ENCODE measurements at regions not wholly inside any gene's neighbourhood (a gene's known extent, or its start where the extent isn't known, plus 50 kb on each side); places are given as distances from the start of the nearest gene placed in this dataset.

GRCh38 chr14:84195514-84195913 lies 1334.4 kb upstream of the FLRT2 start:
- ChIA-PET POLR2A (no interaction called here), CTCF (no interaction called here)
- Mint-ChIP-seq H3K9me3 (ENCODE audit: low read depth) (peaks cover 17% of the 10 kb centered on the region), H3K36me3 (ENCODE audit: low read depth) (no peaks in the 10 kb centered on the region), H3K4me3 (no peak overlapping the region), H3K27ac (no peak overlapping the region), H3K27me3 (no peaks in the 10 kb centered on the region), H3K4me1 (no peaks in the 10 kb centered on the region)
- intact Hi-C loops (cut with DNase I, micrococcal nuclease): no loop called here
- DNase-seq (no peak), ATAC-seq (no peak)

- no peak overlapping the region for H3K27ac Mint-ChIP-seq
- ATAC-seq (no peak), DNase-seq (no peak)
- POLR2A ChIA-PET: no interaction called here
- no peaks in the 10 kb centered on the region for H3K27me3 Mint-ChIP-seq
- no peak overlapping the region for H3K4me3 Mint-ChIP-seq
- H3K9me3 Mint-ChIP-seq (ENCODE audit: low read depth): peaks cover 19% of the 10 kb centered on the region
- no peaks in the 10 kb centered on the region for H3K36me3 Mint-ChIP-seq (ENCODE audit: low read depth)
- no peaks in the 10 kb centered on the region for H3K4me1 Mint-ChIP-seq
- intact Hi-C loops (cut with DNase I, micrococcal nuclease): no loop called here
- CTCF ChIA-PET: no interaction called here
Observed at GRCh38 chr14:84197704-84198103, 1332.2 kb upstream of the FLRT2 start.

GRCh38 chr14:84202486-84202885 lies 1327.5 kb upstream of the FLRT2 start:
- DNase-seq (no peak), ATAC-seq (no peak)
- ChIA-PET CTCF (no interaction called here), POLR2A (no interaction called here)
- H3K4me3 Mint-ChIP-seq: no peak overlapping the region
- H3K27ac Mint-ChIP-seq: no peak overlapping the region
- intact Hi-C loops (cut with DNase I, micrococcal nuclease): no loop called here
- H3K9me3 Mint-ChIP-seq (ENCODE audit: low read depth): peaks cover 16% of the 10 kb centered on the region
- H3K36me3 Mint-ChIP-seq (ENCODE audit: low read depth): no peaks in the 10 kb centered on the region
- no peaks in the 10 kb centered on the region for H3K4me1 Mint-ChIP-seq
- no peaks in the 10 kb centered on the region for H3K27me3 Mint-ChIP-seq

- H3K27ac Mint-ChIP-seq: no peak overlapping the region
- CTCF ChIA-PET: no interaction called here
- H3K9me3 Mint-ChIP-seq (ENCODE audit: low read depth): peaks cover 22% of the 10 kb centered on the region
- intact Hi-C loops (cut with DNase I, micrococcal nuclease): no loop called here
- no peaks in the 10 kb centered on the region for H3K36me3 Mint-ChIP-seq (ENCODE audit: low read depth)
- ATAC-seq (no peak), DNase-seq (no peak)
- no peaks in the 10 kb centered on the region for H3K27me3 Mint-ChIP-seq
- no peaks in the 10 kb centered on the region for H3K4me1 Mint-ChIP-seq
- POLR2A ChIA-PET: no interaction called here
- no peak overlapping the region for H3K4me3 Mint-ChIP-seq
Observed at GRCh38 chr14:84203896-84204295, 1326.0 kb upstream of the FLRT2 start.

DNA sequence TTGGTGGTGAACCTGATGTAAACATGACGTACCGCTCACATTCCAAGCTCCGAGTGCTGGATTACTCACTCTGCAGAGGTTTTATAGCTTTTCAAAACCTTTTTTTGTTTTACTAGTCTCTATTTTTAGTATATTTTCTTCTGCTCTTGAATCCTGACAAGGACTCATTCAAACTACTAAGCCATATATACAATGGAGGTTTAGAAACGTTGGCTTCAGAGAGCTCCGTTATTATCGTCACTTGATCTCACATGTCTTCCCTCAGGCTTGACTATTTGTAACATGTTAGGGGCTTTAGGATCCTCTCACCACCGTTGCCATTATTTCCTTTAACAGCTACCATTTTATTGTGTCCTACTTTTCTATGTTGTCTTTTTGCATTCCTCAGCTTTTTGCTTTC lies 1321.5 kb upstream of the FLRT2 start:
- Mint-ChIP-seq H3K36me3 (ENCODE audit: low read depth) (no peaks in the 10 kb centered on the region), H3K4me1 (no peaks in the 10 kb centered on the region), H3K27ac (no peak overlapping the region), H3K4me3 (no peak overlapping the region), H3K9me3 (ENCODE audit: low read depth) (peaks cover 25% of the 10 kb centered on the region), H3K27me3 (no peaks in the 10 kb centered on the region)
- ATAC-seq: no peak
- no peak for DNase-seq
- ChIA-PET CTCF (no interaction called here), POLR2A (no interaction called here)
- intact Hi-C loops (cut with DNase I, micrococcal nuclease): no loop called here

DNA sequence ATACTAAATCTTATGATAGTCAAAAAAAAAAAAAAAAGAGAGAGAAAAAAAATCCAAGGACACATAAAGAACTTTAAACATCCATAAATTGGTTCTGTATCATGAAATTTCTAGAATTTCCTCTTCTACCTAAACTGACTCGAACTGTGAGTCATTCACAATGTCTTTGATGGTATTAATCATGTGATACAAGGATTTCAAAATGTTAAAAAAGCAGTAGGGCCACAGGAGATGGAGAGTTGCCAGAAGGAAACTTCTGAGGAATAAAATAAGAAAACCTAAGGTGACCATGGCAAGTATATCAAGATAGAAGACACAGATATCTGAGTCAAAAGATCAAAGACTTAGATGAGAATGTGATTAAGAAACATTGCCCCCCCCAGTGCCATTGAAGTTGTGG lies 1320.9 kb upstream of the FLRT2 start:
- no peaks in the 10 kb centered on the region for H3K36me3 Mint-ChIP-seq (ENCODE audit: low read depth)
- no peak for ATAC-seq
- no peak for DNase-seq
- no peaks in the 10 kb centered on the region for H3K27me3 Mint-ChIP-seq
- ChIA-PET POLR2A (no interaction called here), CTCF (no interaction called here)
- no peak overlapping the region for H3K27ac Mint-ChIP-seq
- intact Hi-C loops (cut with DNase I, micrococcal nuclease): no loop called here
- H3K4me1 Mint-ChIP-seq: no peaks in the 10 kb centered on the region
- H3K9me3 Mint-ChIP-seq (ENCODE audit: low read depth): peaks cover 25% of the 10 kb centered on the region
- H3K4me3 Mint-ChIP-seq: no peak overlapping the region

DNA sequence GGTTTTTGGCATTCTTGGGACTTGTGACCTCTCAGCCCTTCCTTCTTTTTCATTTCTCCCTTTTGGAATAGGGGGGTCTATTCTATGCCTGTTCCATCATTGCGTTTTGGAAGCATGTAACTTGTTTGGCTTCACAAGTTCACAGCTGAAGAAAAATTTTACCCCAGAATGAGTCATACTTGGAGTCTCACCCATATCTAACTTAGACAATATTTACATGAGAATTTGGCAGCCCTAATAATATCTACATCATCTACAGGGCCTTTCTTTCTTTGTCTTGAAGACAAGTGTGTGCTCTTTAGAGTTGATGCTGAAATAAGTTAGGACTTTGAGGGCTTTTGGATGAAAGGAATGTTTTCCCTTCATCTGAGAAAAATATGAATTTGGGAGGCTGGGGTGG lies 1312.9 kb upstream of the FLRT2 start:
- Mint-ChIP-seq H3K9me3 (ENCODE audit: low read depth) (peaks cover 20% of the 10 kb centered on the region), H3K4me3 (no peak overlapping the region), H3K36me3 (ENCODE audit: low read depth) (no peaks in the 10 kb centered on the region), H3K27ac (no peak overlapping the region), H3K27me3 (no peaks in the 10 kb centered on the region), H3K4me1 (no peaks in the 10 kb centered on the region)
- ATAC-seq: no peak
- CTCF ChIA-PET: no interaction called here
- POLR2A ChIA-PET: no interaction called here
- DNase-seq: no peak
- intact Hi-C loops (cut with DNase I, micrococcal nuclease): no loop called here

DNA sequence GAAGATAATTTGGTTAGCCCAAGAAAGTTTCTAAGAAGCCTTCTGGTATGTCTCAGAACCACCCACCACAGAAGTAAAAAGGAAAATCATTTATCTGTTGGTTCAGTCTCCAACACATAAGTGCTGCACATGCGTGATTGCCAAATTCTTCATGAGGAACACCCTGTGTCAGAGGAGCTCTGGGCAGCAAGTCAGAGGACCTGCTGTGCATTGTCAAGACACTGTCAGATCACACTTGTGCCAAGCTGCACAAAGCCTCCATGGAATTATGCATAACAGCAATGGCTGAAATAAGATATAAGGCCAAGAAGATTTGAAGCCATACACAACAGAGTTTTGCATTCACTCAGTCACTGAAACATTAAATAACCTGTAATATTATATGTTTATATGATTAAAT lies 1304.7 kb upstream of the FLRT2 start:
- ATAC-seq (no peak), DNase-seq (no peak)
- Mint-ChIP-seq H3K9me3 (ENCODE audit: low read depth) (peaks cover 11% of the 10 kb centered on the region), H3K36me3 (ENCODE audit: low read depth) (no peaks in the 10 kb centered on the region), H3K27ac (no peak overlapping the region), H3K27me3 (no peaks in the 10 kb centered on the region), H3K4me1 (no peaks in the 10 kb centered on the region), H3K4me3 (no peak overlapping the region)
- intact Hi-C loops (cut with DNase I, micrococcal nuclease): no loop called here
- POLR2A ChIA-PET: no interaction called here
- CTCF ChIA-PET: no interaction called here

- Mint-ChIP-seq H3K36me3 (ENCODE audit: low read depth) (no peaks in the 10 kb centered on the region), H3K27me3 (no peaks in the 10 kb centered on the region), H3K4me1 (no peaks in the 10 kb centered on the region), H3K4me3 (no peak overlapping the region), H3K27ac (no peak overlapping the region), H3K9me3 (ENCODE audit: low read depth) (peaks cover 13% of the 10 kb centered on the region)
- ATAC-seq: no peak
- intact Hi-C loops (cut with DNase I, micrococcal nuclease): no loop called here
- DNase-seq: no peak
- ChIA-PET POLR2A (no interaction called here), CTCF (no interaction called here)
Observed at GRCh38 chr14:84228702-84229101, 1301.2 kb upstream of the FLRT2 start.

GRCh38 chr14:84234281-84234680 lies 1295.7 kb upstream of the FLRT2 start:
- no peak overlapping the region for H3K4me3 Mint-ChIP-seq

GRCh38 chr14:84236290-84236689 lies 1293.7 kb upstream of the FLRT2 start:
- CTCF ChIA-PET: no interaction called here
- ATAC-seq (no peak), DNase-seq (no peak)
- intact Hi-C loops (cut with DNase I, micrococcal nuclease): no loop called here
- H3K27me3 Mint-ChIP-seq: no peaks in the 10 kb centered on the region
- H3K4me3 Mint-ChIP-seq: no peak overlapping the region
- H3K36me3 Mint-ChIP-seq (ENCODE audit: low read depth): no peaks in the 10 kb centered on the region
- POLR2A ChIA-PET: no interaction called here
- H3K4me1 Mint-ChIP-seq: no peaks in the 10 kb centered on the region
- peaks cover 16% of the 10 kb centered on the region for H3K9me3 Mint-ChIP-seq (ENCODE audit: low read depth)
- no peak overlapping the region for H3K27ac Mint-ChIP-seq

More at GRCh38 chr14:84234281-84234680, 1295.7 kb upstream of the FLRT2 start:
- Mint-ChIP-seq H3K4me1 (no peaks in the 10 kb centered on the region), H3K27ac (no peak overlapping the region), H3K27me3 (no peaks in the 10 kb centered on the region), H3K9me3 (ENCODE audit: low read depth) (peaks cover 21% of the 10 kb centered on the region), H3K36me3 (ENCODE audit: low read depth) (no peaks in the 10 kb centered on the region)
- DNase-seq (no peak), ATAC-seq (no peak)
- ChIA-PET CTCF (no interaction called here), POLR2A (no interaction called here)
- intact Hi-C loops (cut with DNase I, micrococcal nuclease): no loop called here

DNA sequence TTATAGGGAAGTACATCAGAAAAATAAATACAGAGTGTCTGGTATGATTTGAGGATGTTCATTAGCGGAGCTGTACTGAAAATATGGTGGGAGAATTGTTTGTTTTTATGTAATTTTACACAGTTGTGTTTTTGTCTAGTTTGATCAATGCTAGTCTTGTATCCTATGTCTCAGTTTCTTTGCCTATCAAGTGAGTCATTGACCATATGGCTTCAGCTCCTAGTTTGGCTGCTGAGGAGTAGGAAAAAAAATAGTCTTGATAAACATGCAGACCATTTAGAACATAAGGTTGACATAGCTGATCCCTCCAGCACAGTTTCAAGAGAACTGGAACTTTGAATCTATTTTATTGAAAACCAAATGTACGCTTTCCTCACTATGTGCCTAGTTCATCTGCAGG lies 1292.1 kb upstream of the FLRT2 start:
- H3K4me3 Mint-ChIP-seq: no peak overlapping the region
- intact Hi-C loops (cut with DNase I, micrococcal nuclease): no loop called here
- DNase-seq (no peak), ATAC-seq (no peak)
- no peaks in the 10 kb centered on the region for H3K4me1 Mint-ChIP-seq
- ChIA-PET CTCF (no interaction called here), POLR2A (no interaction called here)
- peaks cover 12% of the 10 kb centered on the region for H3K9me3 Mint-ChIP-seq (ENCODE audit: low read depth)
- H3K27ac Mint-ChIP-seq: no peak overlapping the region
- H3K27me3 Mint-ChIP-seq: no peaks in the 10 kb centered on the region
- H3K36me3 Mint-ChIP-seq (ENCODE audit: low read depth): no peaks in the 10 kb centered on the region

DNA sequence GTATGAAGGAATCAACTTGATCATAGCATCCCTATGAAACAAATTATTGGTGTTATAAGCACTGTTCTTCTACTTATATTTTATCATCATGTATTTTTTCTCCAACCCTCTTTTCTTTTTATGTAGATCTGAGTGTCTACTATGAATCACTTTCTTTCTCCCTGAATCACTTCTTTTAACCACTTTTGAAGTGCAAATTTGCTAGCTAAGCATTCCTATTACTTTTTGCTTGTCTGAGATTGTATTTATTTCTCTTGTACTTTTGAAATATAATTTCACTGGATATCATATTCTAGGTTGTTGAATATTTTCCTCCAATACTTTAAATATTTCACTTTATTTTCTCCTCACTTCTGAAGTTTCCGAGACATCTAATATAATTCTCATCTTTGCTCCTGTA lies 1282.3 kb upstream of the FLRT2 start:
- Mint-ChIP-seq H3K27me3 (no peaks in the 10 kb centered on the region), H3K9me3 (ENCODE audit: low read depth) (peaks cover 9% of the 10 kb centered on the region), H3K4me3 (no peak overlapping the region), H3K27ac (no peak overlapping the region), H3K4me1 (no peaks in the 10 kb centered on the region), H3K36me3 (ENCODE audit: low read depth) (no peaks in the 10 kb centered on the region)
- POLR2A ChIA-PET: no interaction called here
- CTCF ChIA-PET: no interaction called here
- intact Hi-C loops (cut with DNase I, micrococcal nuclease): no loop called here
- DNase-seq (no peak), ATAC-seq (no peak)
